Hepatocyte (in vitro differentiated cells): ENCODE measurements at regions not wholly inside any gene's neighbourhood (a gene's known extent, or its start where the extent isn't known, plus 50 kb on each side); places are given as distances from the start of the nearest gene placed in this dataset.

ENCODE experiments used
- EZH2phosphoT487 ChIP-seq: fragments of 200-600 bp; sonication (generic); IDR thresholded peaks from one replicate; pipeline ENCODE4 v1.6.1; 2018; ENCODE audit warnings: antibody characterized with exemption, mild to moderate bottlenecking, low read depth, moderate library complexity; ENCODE audit not compliant: unreplicated experiment, severe bottlenecking
- TF ChIP-seq, protein P1 (sequence below): fragments of 200-600 bp; sonication (generic); IDR thresholded peaks from 2 replicates; pipeline ENCODE4 v1.5.1; 2016; ENCODE audit warnings: antibody characterized with exemption, mild to moderate bottlenecking; ENCODE audit not compliant: poor library complexity

DNA sequence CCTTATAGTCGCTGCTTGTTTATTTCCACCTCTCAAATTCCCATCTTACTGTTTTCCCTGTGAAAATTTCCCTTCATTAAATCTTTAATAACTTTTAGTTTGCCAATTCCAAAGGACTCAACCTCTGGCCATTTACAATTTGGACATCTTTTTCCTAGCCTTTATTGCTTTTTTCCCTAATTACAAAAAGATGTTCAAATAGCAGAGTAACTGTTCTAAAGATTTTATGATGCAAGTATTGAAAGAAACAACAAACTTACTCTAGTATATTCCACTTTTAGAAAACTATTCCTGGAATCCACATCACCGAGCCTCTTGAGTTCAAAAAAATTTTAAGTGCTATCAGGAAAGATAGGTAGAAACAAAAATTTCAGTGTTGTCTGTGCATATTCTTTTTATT lies 174.1 kb upstream of the UBE2E2 start:
- no peak for TF ChIP-seq EZH2phosphoT487
- TF ChIP-seq, protein P1, sequence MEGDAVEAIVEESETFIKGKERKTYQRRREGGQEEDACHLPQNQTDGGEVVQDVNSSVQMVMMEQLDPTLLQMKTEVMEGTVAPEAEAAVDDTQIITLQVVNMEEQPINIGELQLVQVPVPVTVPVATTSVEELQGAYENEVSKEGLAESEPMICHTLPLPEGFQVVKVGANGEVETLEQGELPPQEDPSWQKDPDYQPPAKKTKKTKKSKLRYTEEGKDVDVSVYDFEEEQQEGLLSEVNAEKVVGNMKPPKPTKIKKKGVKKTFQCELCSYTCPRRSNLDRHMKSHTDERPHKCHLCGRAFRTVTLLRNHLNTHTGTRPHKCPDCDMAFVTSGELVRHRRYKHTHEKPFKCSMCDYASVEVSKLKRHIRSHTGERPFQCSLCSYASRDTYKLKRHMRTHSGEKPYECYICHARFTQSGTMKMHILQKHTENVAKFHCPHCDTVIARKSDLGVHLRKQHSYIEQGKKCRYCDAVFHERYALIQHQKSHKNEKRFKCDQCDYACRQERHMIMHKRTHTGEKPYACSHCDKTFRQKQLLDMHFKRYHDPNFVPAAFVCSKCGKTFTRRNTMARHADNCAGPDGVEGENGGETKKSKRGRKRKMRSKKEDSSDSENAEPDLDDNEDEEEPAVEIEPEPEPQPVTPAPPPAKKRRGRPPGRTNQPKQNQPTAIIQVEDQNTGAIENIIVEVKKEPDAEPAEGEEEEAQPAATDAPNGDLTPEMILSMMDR, result no peak
